ENCODE measurements at regions not wholly inside any gene's neighbourhood (a gene's known extent, or its start where the extent isn't known, plus 50 kb on each side); places are given as distances from the start of the nearest gene placed in this dataset.

DNA sequence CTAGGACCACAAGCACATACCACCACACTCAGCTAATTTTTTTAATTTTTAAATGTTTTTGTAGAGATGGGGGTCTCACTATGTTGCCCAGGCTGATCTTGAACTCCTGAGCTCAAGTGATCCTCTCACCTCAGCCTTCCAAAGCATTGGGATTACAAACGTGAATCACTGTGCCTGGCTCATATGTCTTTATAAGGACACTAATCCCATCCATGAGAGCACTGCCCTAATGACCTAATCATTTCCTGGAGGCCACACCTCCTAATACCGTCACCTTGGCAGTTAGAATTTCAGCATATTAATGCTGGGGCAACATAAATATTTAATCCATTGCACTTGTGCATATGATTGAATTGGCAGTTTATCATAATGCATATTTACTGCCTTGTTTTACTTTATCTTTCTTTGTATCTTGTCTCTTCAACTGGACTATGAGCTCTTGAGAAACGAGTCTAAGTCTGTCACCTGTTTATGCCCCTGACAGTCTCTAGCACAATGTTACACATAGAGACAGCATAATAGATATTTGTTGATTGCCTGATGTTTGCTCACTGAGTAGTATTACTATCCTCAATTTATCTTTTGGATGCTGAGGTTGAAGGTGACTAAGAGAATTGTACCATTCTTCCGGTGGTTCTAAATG is 172.0 kb downstream of the AASDH start:
- peak; percentile 53 for DNase-seq (ENCODE audit: unreplicated experiment)
- BruUV-seq (replicated peaks), result no TSS peak
- no peak overlapping the region for H3K27ac Mint-ChIP-seq (ENCODE audit: low read depth, unreplicated experiment)

GRCh38 chr4:56213543-56213942 is 173.7 kb downstream of the AASDH start:
- no peaks in the 10 kb centered on the region for H3K27me3 Mint-ChIP-seq (ENCODE audit: insufficient read depth, unreplicated experiment)
- DNase-seq (ENCODE audit: unreplicated experiment), result no peak
- intact Hi-C loops (cut with micrococcal nuclease), result no loop called here
- H3K36me3 Mint-ChIP-seq (ENCODE audit: insufficient read depth, unreplicated experiment), result no peaks in the 10 kb centered on the region
- TF ChIP-seq, protein P1, sequence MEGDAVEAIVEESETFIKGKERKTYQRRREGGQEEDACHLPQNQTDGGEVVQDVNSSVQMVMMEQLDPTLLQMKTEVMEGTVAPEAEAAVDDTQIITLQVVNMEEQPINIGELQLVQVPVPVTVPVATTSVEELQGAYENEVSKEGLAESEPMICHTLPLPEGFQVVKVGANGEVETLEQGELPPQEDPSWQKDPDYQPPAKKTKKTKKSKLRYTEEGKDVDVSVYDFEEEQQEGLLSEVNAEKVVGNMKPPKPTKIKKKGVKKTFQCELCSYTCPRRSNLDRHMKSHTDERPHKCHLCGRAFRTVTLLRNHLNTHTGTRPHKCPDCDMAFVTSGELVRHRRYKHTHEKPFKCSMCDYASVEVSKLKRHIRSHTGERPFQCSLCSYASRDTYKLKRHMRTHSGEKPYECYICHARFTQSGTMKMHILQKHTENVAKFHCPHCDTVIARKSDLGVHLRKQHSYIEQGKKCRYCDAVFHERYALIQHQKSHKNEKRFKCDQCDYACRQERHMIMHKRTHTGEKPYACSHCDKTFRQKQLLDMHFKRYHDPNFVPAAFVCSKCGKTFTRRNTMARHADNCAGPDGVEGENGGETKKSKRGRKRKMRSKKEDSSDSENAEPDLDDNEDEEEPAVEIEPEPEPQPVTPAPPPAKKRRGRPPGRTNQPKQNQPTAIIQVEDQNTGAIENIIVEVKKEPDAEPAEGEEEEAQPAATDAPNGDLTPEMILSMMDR (IDR thresholded peaks at IDR 0.05; ENCODE audit: unreplicated experiment), result no peak
- H3K4me1 Mint-ChIP-seq (ENCODE audit: insufficient read depth, unreplicated experiment), result peaks cover 13% of the 10 kb centered on the region
- no TSS peak for BruUV-seq (replicated peaks)
- CTCF ChIA-PET, result interaction anchor here (0.6 kb wide), 1 partner anchor 15 kb away, joined by 3 read pairs; no protein-coding TSS in a partner anchor
- no peak overlapping the region for H3K27ac Mint-ChIP-seq (ENCODE audit: low read depth, unreplicated experiment)
- peaks cover 10% of the 10 kb centered on the region for H3K9me3 Mint-ChIP-seq (ENCODE audit: unreplicated experiment)
- no peak overlapping the region for H3K4me3 Mint-ChIP-seq (ENCODE audit: unreplicated experiment)
- POLR2A ChIA-PET, result no interaction called here

More for the DNA sequence above, 172.0 kb downstream of the AASDH start:
- Mint-ChIP-seq H3K4me3 (ENCODE audit: unreplicated experiment) (no peak overlapping the region), H3K36me3 (ENCODE audit: insufficient read depth, unreplicated experiment) (no peaks in the 10 kb centered on the region), H3K27me3 (ENCODE audit: insufficient read depth, unreplicated experiment) (no peaks in the 10 kb centered on the region), H3K4me1 (ENCODE audit: insufficient read depth, unreplicated experiment) (peaks cover 13% of the 10 kb centered on the region), H3K9me3 (ENCODE audit: unreplicated experiment) (peaks cover 10% of the 10 kb centered on the region)
- CTCF ChIA-PET, result no interaction called here
- TF ChIP-seq, protein P1 (IDR thresholded peaks at IDR 0.05; ENCODE audit: unreplicated experiment), result no peak
- POLR2A ChIA-PET, result no interaction called here
- intact Hi-C loops (cut with micrococcal nuclease), result no loop called here

GRCh38 chr4:56212774-56213173 is 174.5 kb downstream of the AASDH start:
- H3K36me3 Mint-ChIP-seq (ENCODE audit: insufficient read depth, unreplicated experiment), result no peaks in the 10 kb centered on the region
- no peak overlapping the region for H3K27ac Mint-ChIP-seq (ENCODE audit: low read depth, unreplicated experiment)
- peaks cover 13% of the 10 kb centered on the region for H3K4me1 Mint-ChIP-seq (ENCODE audit: insufficient read depth, unreplicated experiment)
- POLR2A ChIA-PET, result no interaction called here
- CTCF ChIA-PET, result interaction anchor here (0.8 kb wide), 1 partner anchor 669 kb away, joined by 3 read pairs; no protein-coding TSS in a partner anchor
- no TSS peak for BruUV-seq (replicated peaks)
- DNase-seq (ENCODE audit: unreplicated experiment), result no peak
- intact Hi-C loops (cut with micrococcal nuclease), result no loop called here
- H3K9me3 Mint-ChIP-seq (ENCODE audit: unreplicated experiment), result peaks cover 10% of the 10 kb centered on the region
- H3K4me3 Mint-ChIP-seq (ENCODE audit: unreplicated experiment), result no peak overlapping the region
- TF ChIP-seq, protein P1 (IDR thresholded peaks at IDR 0.05; ENCODE audit: unreplicated experiment), result no peak
- no peaks in the 10 kb centered on the region for H3K27me3 Mint-ChIP-seq (ENCODE audit: insufficient read depth, unreplicated experiment)

- Mint-ChIP-seq H3K27me3 (ENCODE audit: insufficient read depth, unreplicated experiment) (no peaks in the 10 kb centered on the region), H3K4me1 (ENCODE audit: insufficient read depth, unreplicated experiment) (peaks cover 11% of the 10 kb centered on the region), H3K27ac (ENCODE audit: low read depth, unreplicated experiment) (no peak overlapping the region), H3K4me3 (ENCODE audit: unreplicated experiment) (no peak overlapping the region), H3K36me3 (ENCODE audit: insufficient read depth, unreplicated experiment) (no peaks in the 10 kb centered on the region), H3K9me3 (ENCODE audit: unreplicated experiment) (peaks cover 10% of the 10 kb centered on the region)
- DNase-seq (ENCODE audit: unreplicated experiment), result no peak
- BruUV-seq (replicated peaks), result no TSS peak
- ChIA-PET CTCF (no interaction called here), POLR2A (interaction anchor here (0.6 kb wide), 1 partner anchor 19 kb away, joined by 4 read pairs; no protein-coding TSS in a partner anchor)
- TF ChIP-seq, protein P1 (IDR thresholded peaks at IDR 0.05; ENCODE audit: unreplicated experiment), result no peak
- intact Hi-C loops (cut with micrococcal nuclease), result no loop called here
Observed at GRCh38 chr4:56211202-56211601, 176.1 kb downstream of the AASDH start.
